OCI-LY3 (cell line): ENCODE measurements at regions not wholly inside any gene's neighbourhood (a gene's known extent, or its start where the extent isn't known, plus 50 kb on each side); places are given as distances from the start of the nearest gene placed in this dataset.

Experiments used
- H2AFZ ChIP-seq: fragments of 200-600, 300-600 bp; shearing (Covaris generic); 2 replicates; pipeline ENCODE4 v1.6.0; 2014; ENCODE audit warnings: antibody characterized with exemption, low read depth, low read length
- H3K27ac ChIP-seq: fragments of 200-600, 300-600 bp; sonication (generic); 2 replicates; pipeline ENCODE4 v1.5.1; 2014; ENCODE audit warnings: mild to moderate bottlenecking, low read length, moderate library complexity, mixed read lengths
- H3K27me3 ChIP-seq: fragments of 200-600, 300-600 bp; sonication (generic); 2 replicates; pipeline ENCODE4 v1.6.1; 2014; ENCODE audit warnings: low read depth, low read length, mixed read lengths
- H3K36me3 ChIP-seq: fragments of 200-600, 300-600 bp; sonication (generic); replicated peaks from 2 replicates; pipeline ENCODE3; 2014; ENCODE audit warnings: low read depth, low read length, mixed read lengths
- H3K4me1 ChIP-seq: fragments of 300-600, 200-600 bp; sonication (generic); 2 replicates; pipeline ENCODE4 v1.6.1; 2014; ENCODE audit warnings: low read length, mixed read lengths
- H3K4me2 ChIP-seq: fragments of 200-600, 300-600 bp; sonication (generic); 2 replicates; pipeline ENCODE4 v1.6.1; 2014; ENCODE audit warnings: low read length, mixed read lengths
- H3K4me3 ChIP-seq: fragments of 300-600, 200-600 bp; sonication (generic); 2 replicates; pipeline ENCODE4 v1.5.1; 2014; ENCODE audit warnings: antibody characterized with exemption, mild to moderate bottlenecking, low read length, moderate library complexity
- H3K79me2 ChIP-seq: fragments of 300-600, 200-600 bp; shearing (Covaris generic); 2 replicates; pipeline ENCODE4 v1.6.1; 2014; ENCODE audit warnings: mild to moderate bottlenecking, low read length, mixed read lengths
- H3K9ac ChIP-seq: fragments of 300-600, 200-600 bp; shearing (Covaris generic); 2 replicates; pipeline ENCODE4 v1.6.0; 2014; ENCODE audit warnings: mild to moderate bottlenecking, low read length, moderate library complexity
- H3K9me3 ChIP-seq: fragments of 200-600, 300-600 bp; shearing (Covaris generic); 2 replicates; pipeline ENCODE4 v1.6.1; 2014; ENCODE audit warnings: low read length, mixed read lengths; ENCODE audit not compliant: insufficient read depth
- H4K20me1 ChIP-seq: fragments of 200-600, 300-600 bp; sonication (generic); 2 replicates; pipeline ENCODE4 v1.6.1; 2016; ENCODE audit warnings: low read length, mixed read lengths; ENCODE audit not compliant: insufficient read depth
- CTCF ChIP-seq: fragments of 200-600, 300-600 bp; sonication (generic); IDR thresholded peaks from 2 replicates; pipeline ENCODE4 v1.5.1; 2014; ENCODE audit warnings: antibody characterized with exemption, low read length, low read depth
- EZH2phosphoT487 ChIP-seq: fragments of 200-600 bp; shearing (Covaris generic); IDR thresholded peaks from 2 replicates; pipeline ENCODE4 v1.6.1; 2018; ENCODE audit warnings: antibody characterized with exemption, mixed run types, low read depth

- Histone ChIP-seq H3K9me3 (no peaks in the 10 kb centered on the region), H3K9ac (no peak overlapping the region), H3K4me3 (no peak overlapping the region), H4K20me1 (no peaks in the 10 kb centered on the region), H3K4me1 (no peaks in the 10 kb centered on the region), H2AFZ (no peak overlapping the region), H3K27ac (no peak overlapping the region), H3K27me3 (no peaks in the 10 kb centered on the region), H3K79me2 (no peaks in the 10 kb centered on the region), H3K4me2 (no peak overlapping the region), H3K36me3 (no peaks in the 10 kb centered on the region)
- TF ChIP-seq CTCF, result no peak
- TF ChIP-seq EZH2phosphoT487, result no peak
These were observed 152.6 kb downstream of the XPNPEP1 start for GRCh38 chr10:109770663-109771062.

- no peak overlapping the region for H3K9ac ChIP-seq
- H3K9me3 ChIP-seq, result no peaks in the 10 kb centered on the region
- no peaks in the 10 kb centered on the region for H3K79me2 ChIP-seq
- no peaks in the 10 kb centered on the region for H3K4me1 ChIP-seq
- TF ChIP-seq CTCF (no peak), EZH2phosphoT487 (no peak)
- H4K20me1 ChIP-seq, result no peaks in the 10 kb centered on the region
- H3K27ac ChIP-seq, result no peak overlapping the region
- no peaks in the 10 kb centered on the region for H3K36me3 ChIP-seq
- no peak overlapping the region for H3K4me2 ChIP-seq
- no peak overlapping the region for H3K4me3 ChIP-seq
- no peaks in the 10 kb centered on the region for H3K27me3 ChIP-seq
- H2AFZ ChIP-seq, result no peak overlapping the region
These were observed 153.3 kb downstream of the XPNPEP1 start for GRCh38 chr10:109769966-109770365.

- Histone ChIP-seq H3K4me1 (no peaks in the 10 kb centered on the region), H3K79me2 (no peaks in the 10 kb centered on the region), H3K27me3 (no peaks in the 10 kb centered on the region), H3K4me2 (no peak overlapping the region), H4K20me1 (no peaks in the 10 kb centered on the region), H3K4me3 (no peak overlapping the region), H3K9me3 (no peaks in the 10 kb centered on the region), H3K27ac (no peak overlapping the region), H2AFZ (no peak overlapping the region), H3K9ac (no peak overlapping the region), H3K36me3 (no peaks in the 10 kb centered on the region)
- TF ChIP-seq CTCF, result no peak
- TF ChIP-seq EZH2phosphoT487, result no peak
These were observed 157.5 kb downstream of the XPNPEP1 start for GRCh38 chr10:109765838-109766237.

- Histone ChIP-seq H3K36me3 (no peaks in the 10 kb centered on the region), H3K79me2 (no peaks in the 10 kb centered on the region), H3K9me3 (no peaks in the 10 kb centered on the region), H3K9ac (no peak overlapping the region), H2AFZ (no peak overlapping the region), H3K4me3 (no peak overlapping the region), H3K4me1 (no peaks in the 10 kb centered on the region), H3K27me3 (no peaks in the 10 kb centered on the region), H3K27ac (no peak overlapping the region), H4K20me1 (no peaks in the 10 kb centered on the region), H3K4me2 (no peak overlapping the region)
- no peak for TF ChIP-seq CTCF
- TF ChIP-seq EZH2phosphoT487, result no peak
These were observed 160.8 kb downstream of the XPNPEP1 start for GRCh38 chr10:109762555-109762954.
